ENCODE measurements at regions not wholly inside any gene's neighbourhood (a gene's known extent, or its start where the extent isn't known, plus 50 kb on each side); places are given as distances from the start of the nearest gene placed in this dataset.

GRCh38 chr11:109648804-109649203, 226.8 kb downstream of the C11orf87 start:
- no peak for TF ChIP-seq GLIS3 (CRISPR knock-in tag; IDR thresholded peaks at IDR 0.05)
- TF ChIP-seq TSHZ2 (CRISPR knock-in tag; IDR thresholded peaks at IDR 0.05): no peak
- no peak for TF ChIP-seq ISL1 (CRISPR knock-in tag; IDR thresholded peaks at IDR 0.05)
- TF ChIP-seq ESRRG (CRISPR knock-in tag; IDR thresholded peaks at IDR 0.05): no peak
- no peak for TF ChIP-seq CREB5 (CRISPR knock-in tag; IDR thresholded peaks at IDR 0.05; ENCODE audit: low read depth)
- no peak for TF ChIP-seq ZC3H10 (CRISPR knock-in tag; IDR thresholded peaks at IDR 0.05)

Data from SK-N-SH treated with all-trans-retinoic acid at 6 μM for 48 hours (cell line).